ENCODE measurements at regions not wholly inside any gene's neighbourhood (a gene's known extent, or its start where the extent isn't known, plus 50 kb on each side); places are given as distances from the start of the nearest gene placed in this dataset.

- DNase-seq = no peak
- Histone ChIP-seq H4K20me1 (ENCODE audit: insufficient read depth) (no peaks in the 10 kb centered on the region), H2AFZ (no peak overlapping the region), H3K4me3 (no peak overlapping the region), H3F3A (ENCODE audit: insufficient read depth, low read depth) (no peaks in the 10 kb centered on the region), H3K9me3 (ENCODE audit: insufficient read depth, low read depth) (no peaks in the 10 kb centered on the region), H3K4me2 (no peak overlapping the region), H3K9me2 (ENCODE audit: insufficient read depth) (no peaks in the 10 kb centered on the region), H3K79me2 (ENCODE audit: low read depth) (no peaks in the 10 kb centered on the region), H3K27ac (no peak overlapping the region), H3K36me3 (ENCODE audit: low read depth) (no peaks in the 10 kb centered on the region), H3K27me3 (ENCODE audit: insufficient read depth, low read depth) (no peaks in the 10 kb centered on the region), H3K4me1 (replicated peaks; ENCODE audit: insufficient read depth) (no peaks in the 10 kb centered on the region)
- BruUV-seq (replicated peaks) = no TSS peak
- intact Hi-C loops (cut with micrococcal nuclease; ENCODE audit: unreplicated experiment) = no loop called here
- ChIA-PET POLR2A (ENCODE audit: unreplicated experiment) (no interaction called here), CTCF (no interaction called here)
- TF ChIP-seq, protein P1, sequence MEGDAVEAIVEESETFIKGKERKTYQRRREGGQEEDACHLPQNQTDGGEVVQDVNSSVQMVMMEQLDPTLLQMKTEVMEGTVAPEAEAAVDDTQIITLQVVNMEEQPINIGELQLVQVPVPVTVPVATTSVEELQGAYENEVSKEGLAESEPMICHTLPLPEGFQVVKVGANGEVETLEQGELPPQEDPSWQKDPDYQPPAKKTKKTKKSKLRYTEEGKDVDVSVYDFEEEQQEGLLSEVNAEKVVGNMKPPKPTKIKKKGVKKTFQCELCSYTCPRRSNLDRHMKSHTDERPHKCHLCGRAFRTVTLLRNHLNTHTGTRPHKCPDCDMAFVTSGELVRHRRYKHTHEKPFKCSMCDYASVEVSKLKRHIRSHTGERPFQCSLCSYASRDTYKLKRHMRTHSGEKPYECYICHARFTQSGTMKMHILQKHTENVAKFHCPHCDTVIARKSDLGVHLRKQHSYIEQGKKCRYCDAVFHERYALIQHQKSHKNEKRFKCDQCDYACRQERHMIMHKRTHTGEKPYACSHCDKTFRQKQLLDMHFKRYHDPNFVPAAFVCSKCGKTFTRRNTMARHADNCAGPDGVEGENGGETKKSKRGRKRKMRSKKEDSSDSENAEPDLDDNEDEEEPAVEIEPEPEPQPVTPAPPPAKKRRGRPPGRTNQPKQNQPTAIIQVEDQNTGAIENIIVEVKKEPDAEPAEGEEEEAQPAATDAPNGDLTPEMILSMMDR (conservative IDR thresholded peaks at IDR 0.05) = no peak
These were observed 118.3 kb upstream of the DOK6 start for GRCh38 chr18:69282371-69282770.

DNA sequence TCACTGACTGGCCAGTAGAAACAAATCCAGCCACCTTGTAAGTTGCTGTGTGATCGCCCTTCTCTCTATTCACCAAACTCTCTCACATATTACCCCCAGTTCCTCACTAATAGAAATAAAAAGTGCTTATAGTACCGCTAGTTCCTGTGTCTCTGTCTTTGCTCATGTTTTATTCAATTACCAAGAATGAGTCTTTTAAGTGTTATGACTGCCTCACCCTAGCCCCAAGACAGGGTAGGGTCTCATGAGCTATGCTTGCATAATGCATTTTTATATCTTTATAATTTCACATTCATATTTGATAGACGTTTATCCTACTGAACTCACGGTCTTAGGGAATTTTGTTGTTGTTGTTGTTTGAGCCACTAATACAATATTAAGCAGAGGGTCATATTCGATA lies 109.6 kb upstream of the DOK6 start:
- Histone ChIP-seq H3F3A (ENCODE audit: insufficient read depth, low read depth) (no peaks in the 10 kb centered on the region), H3K4me3 (no peak overlapping the region), H3K27ac (no peak overlapping the region), H2AFZ (no peak overlapping the region), H3K9me2 (ENCODE audit: insufficient read depth) (no peaks in the 10 kb centered on the region), H4K20me1 (ENCODE audit: insufficient read depth) (no peaks in the 10 kb centered on the region), H3K27me3 (ENCODE audit: insufficient read depth, low read depth) (no peaks in the 10 kb centered on the region), H3K4me1 (replicated peaks; ENCODE audit: insufficient read depth) (no peaks in the 10 kb centered on the region), H3K9me3 (ENCODE audit: insufficient read depth, low read depth) (no peaks in the 10 kb centered on the region), H3K36me3 (ENCODE audit: low read depth) (no peaks in the 10 kb centered on the region), H3K79me2 (ENCODE audit: low read depth) (no peaks in the 10 kb centered on the region), H3K4me2 (no peak overlapping the region)
- intact Hi-C loops (cut with micrococcal nuclease; ENCODE audit: unreplicated experiment) = no loop called here
- no TSS peak for BruUV-seq (replicated peaks)
- DNase-seq = no peak
- CTCF ChIA-PET = no interaction called here
- TF ChIP-seq EZH2 (IDR thresholded peaks at IDR 0.05; ENCODE audit: low read depth) = no peak
- TF ChIP-seq, protein P1 (conservative IDR thresholded peaks at IDR 0.05) = no peak
- POLR2A ChIA-PET (ENCODE audit: unreplicated experiment) = no interaction called here

DNA sequence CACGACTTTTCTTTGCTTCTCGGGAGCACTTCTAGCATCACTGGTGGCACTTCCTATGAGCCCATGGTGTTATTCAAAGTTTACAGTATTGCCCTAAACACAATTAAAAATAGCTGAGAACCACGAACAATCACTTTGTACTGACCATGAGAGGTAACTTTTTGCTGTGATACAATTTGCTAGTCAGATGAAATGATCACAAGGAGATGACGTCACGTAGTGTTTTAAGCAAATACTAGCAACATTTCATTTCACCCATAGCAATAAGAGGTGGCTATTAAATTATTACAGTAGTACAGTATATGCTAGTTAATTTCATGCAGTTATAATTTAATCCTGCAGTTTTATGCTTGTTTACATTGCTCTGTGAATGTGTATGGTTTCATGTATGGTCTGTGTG lies 108.9 kb upstream of the DOK6 start:
- CTCF ChIA-PET = no interaction called here
- no peak overlapping the region for H2AFZ ChIP-seq
- H3K36me3 ChIP-seq (ENCODE audit: low read depth) = no peaks in the 10 kb centered on the region
- H3K4me2 ChIP-seq = no peak overlapping the region
- H3K4me3 ChIP-seq = no peak overlapping the region
- H4K20me1 ChIP-seq (ENCODE audit: insufficient read depth) = no peaks in the 10 kb centered on the region
- H3K4me1 ChIP-seq (replicated peaks; ENCODE audit: insufficient read depth) = no peaks in the 10 kb centered on the region
- TF ChIP-seq, protein P1 (conservative IDR thresholded peaks at IDR 0.05) = no peak
- no peak for TF ChIP-seq EZH2 (IDR thresholded peaks at IDR 0.05; ENCODE audit: low read depth)
- no peaks in the 10 kb centered on the region for H3K79me2 ChIP-seq (ENCODE audit: low read depth)
- POLR2A ChIA-PET (ENCODE audit: unreplicated experiment) = no interaction called here
- H3K27me3 ChIP-seq (ENCODE audit: insufficient read depth, low read depth) = no peaks in the 10 kb centered on the region
- no peaks in the 10 kb centered on the region for H3K9me3 ChIP-seq (ENCODE audit: insufficient read depth, low read depth)
- DNase-seq = no peak
- BruUV-seq (replicated peaks) = no TSS peak
- intact Hi-C loops (cut with micrococcal nuclease; ENCODE audit: unreplicated experiment) = no loop called here
- no peaks in the 10 kb centered on the region for H3K9me2 ChIP-seq (ENCODE audit: insufficient read depth)
- H3F3A ChIP-seq (ENCODE audit: insufficient read depth, low read depth) = no peaks in the 10 kb centered on the region
- no peak overlapping the region for H3K27ac ChIP-seq
